ENCODE measurements at regions not wholly inside any gene's neighbourhood (a gene's known extent, or its start where the extent isn't known, plus 50 kb on each side); places are given as distances from the start of the nearest gene placed in this dataset.

- TF ChIP-seq CTCF (IDR thresholded peaks at IDR 0.05), result no peak
- TF ChIP-seq EP300 (IDR thresholded peaks at IDR 0.05), result no peak
These were observed 304.4 kb downstream of the FOXL1 start for GRCh38 chr16:86882586-86883280.

Data from ovary (tissue), 3 donors.